HG02798 (cell line): ENCODE measurements at regions not wholly inside any gene's neighbourhood (a gene's known extent, or its start where the extent isn't known, plus 50 kb on each side); places are given as distances from the start of the nearest gene placed in this dataset.

Experiments
- ATAC-seq: cut with Tn5 transposase; IDR thresholded peaks from one replicate; pipeline ENCODE4 v1.9.1; 2021; ENCODE audit warnings: mild to moderate bottlenecking; ENCODE audit not compliant: unreplicated experiment, poor library complexity

DNA sequence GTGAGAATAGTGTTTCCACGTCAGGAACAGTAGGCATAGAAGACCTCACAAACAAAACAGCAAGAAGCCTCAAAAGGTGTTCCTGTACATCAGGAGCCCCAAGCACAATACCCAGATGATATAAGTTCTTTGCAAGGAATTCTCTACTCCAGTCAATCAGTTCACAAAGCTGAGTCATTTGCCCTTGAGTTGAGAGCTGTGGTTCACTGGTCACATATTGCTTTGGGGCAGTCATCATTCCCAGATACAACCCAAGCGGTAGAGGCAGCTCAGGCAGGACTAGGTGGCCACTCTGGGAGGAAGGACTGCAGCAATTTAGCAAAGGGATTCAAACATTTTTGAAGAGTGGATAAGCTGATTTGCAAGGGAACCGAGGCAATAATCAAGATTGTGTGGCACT lies 551.5 kb upstream of the ZFP42 start:
- ATAC-seq: no peak

DNA sequence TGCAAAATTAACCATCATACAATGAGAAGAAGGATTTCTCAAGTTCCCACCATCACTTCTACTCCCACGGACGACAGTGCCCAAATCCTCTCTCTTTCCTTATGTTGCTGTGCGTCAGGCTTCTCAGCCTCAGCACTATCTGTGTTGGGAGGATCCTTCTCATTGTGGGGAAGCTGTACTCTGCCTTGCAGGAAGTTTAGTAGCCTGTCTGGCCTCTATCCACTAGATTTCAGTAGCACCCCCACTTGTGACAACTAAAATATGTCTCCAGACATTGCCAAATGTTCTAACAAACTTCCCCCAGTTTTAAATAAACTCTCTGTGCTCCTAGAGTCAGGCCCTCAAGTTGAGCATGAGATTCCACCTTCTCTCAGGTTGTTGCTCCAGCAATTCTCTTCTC lies 545.9 kb upstream of the ZFP42 start:
- ATAC-seq: no peak

GRCh38 chr4:187451776-187452175 lies 543.8 kb upstream of the ZFP42 start:
- ATAC-seq: no peak

DNA sequence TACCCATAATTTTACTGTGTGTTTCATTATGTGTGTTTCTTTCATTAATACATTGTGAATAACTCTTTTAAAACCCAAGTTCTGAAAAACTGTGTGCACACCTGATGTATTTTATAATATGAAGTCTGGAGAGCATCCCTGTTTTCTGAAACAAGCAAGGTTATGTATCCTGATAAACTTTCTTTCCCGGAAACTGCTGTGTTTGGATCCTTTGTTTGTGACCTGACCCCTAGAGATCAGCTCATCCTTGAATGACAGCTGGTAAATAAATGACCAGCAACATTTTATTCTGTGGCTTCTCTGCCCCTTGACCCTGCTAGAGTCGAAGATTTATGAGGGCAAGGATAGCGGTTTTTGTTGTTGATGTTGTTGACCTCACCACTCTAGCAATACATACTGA lies 535.6 kb upstream of the ZFP42 start:
- no peak for ATAC-seq

GRCh38 chr4:187464573-187464972 lies 531.0 kb upstream of the ZFP42 start:
- ATAC-seq: no peak

DNA sequence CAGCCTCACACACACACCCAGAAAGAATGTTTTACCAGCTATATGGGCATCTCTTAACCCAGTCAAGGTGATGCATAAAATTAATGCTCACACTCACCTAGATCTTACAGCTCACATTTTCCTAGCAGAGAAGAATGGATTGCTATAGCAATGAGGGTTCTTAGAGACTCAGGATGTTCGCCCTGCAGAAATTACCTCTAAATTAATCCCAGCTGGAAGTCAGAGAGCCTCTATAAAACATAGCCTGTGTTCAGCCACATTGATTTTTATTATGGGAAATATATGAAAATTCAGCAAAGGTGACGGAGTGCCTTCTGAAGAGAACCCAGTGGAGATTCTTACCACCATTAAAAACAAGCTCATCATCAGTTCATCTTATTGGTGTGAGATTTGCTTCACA lies 528.3 kb upstream of the ZFP42 start:
- ATAC-seq: no peak

DNA sequence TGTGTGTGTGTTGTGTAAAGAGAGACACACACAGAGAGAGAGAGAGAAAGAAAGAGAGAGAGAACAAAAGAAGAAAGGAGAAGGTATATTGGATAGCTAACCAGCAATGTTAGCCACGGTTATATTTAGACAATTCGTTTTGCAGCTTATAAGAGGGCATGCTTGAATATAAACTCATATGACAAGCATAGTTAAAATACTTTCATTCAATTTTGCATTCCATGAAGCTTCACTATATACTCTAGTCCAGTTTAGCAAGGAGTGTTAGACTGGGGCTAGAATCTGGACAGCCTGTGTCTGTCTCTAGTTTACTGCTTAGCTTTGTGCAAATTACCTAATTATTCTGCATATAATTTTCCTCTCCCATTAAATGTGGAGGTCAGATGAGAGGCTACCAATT lies 525.9 kb upstream of the ZFP42 start:
- no peak for ATAC-seq

DNA sequence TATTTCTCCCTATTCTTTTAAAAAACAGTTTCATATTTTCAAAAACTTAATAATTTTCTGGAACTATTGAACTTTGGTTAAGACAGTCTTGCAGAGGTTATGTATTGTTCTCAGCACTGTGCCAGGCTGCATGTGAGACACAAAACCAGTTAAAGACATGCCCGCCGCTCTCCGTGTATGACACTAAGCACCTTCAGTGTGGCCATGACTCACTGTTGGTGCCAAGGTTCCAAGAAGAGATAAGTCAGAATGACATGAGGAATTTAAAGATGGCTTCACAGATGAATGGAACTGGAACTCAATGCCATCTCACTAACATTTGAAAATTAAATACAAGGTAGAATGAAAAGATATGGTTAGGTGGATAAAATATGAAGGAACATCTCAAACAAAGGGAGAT lies 525.5 kb upstream of the ZFP42 start:
- no peak for ATAC-seq

DNA sequence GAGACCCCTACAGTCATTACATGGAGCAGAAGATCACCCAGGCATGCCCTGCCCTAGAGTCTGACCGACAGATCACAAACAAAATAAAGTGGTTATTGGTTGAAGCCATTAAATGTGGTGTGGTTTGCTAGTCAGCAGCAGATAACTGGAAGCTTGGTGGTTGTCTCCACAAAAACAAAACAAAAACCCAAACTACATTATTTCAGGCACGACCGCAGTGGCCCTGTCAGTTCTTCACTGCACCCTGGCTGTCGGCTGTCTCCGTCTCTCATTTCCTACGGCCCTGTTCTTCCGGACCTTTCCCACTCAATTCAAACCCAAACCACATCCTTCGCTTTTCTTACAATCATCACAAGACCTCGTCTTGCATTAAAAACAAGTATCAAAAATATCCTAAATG lies 521.3 kb upstream of the ZFP42 start:
- no peak for ATAC-seq

DNA sequence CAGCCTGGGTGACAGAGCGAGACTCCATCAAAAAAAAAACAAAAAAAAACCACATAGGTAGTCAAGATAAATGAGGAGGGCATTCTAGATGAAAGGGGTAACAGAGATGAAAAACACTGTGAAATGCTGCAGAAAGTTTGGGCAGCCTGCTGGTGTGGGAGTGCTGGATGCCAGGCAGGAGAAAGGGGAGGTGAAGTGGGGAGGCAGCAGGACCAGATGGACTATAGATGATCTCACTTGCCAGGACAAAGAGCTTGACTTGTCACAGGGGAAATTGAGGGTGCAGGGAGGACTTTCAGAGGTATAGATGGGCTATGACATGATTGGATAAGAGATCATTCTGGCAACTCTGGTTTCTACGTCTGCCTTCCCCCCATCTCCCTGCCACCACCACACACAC lies 519.7 kb upstream of the ZFP42 start:
- no peak for ATAC-seq

DNA sequence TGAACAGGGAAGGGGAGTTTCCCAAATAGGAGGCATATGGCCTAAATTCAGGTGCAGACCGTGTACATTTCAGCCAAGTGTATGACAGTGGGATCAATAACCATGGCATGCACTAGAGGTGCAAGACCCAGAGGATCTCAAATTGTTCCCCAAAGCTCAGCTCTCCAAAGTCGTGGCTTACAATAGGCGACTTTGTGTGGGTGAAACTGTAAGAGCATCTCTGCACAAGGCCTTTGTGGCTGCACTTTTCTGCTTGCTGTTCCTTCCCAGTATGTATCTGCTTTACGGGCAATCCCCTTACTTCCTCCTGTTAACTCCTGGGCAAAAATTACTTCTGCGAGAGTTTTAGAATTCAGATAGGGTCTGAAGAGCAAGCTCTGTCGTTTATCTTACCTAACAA lies 518.3 kb upstream of the ZFP42 start:
- no peak for ATAC-seq

GRCh38 chr4:187478292-187479140 lies 517.1 kb upstream of the ZFP42 start:
- ATAC-seq: no peak

DNA sequence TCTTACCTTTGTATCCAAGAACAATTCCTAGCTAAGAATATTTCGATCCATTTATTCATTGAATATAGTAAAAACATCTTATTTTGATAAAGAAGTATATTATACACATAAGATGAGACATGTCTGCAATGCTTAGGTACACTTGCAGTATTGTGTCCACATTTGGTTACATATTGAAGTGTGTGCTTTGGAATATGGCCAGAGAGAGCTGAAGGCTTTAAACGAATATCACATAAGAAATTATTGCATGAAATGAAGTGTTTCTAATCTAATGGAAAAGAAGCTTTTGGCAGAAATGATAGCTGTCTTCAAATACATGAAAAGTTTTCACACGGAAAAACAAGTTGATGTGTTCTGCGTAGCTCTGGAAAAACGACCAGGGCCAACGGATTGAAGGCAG lies 516.1 kb upstream of the ZFP42 start:
- ATAC-seq: no peak

DNA sequence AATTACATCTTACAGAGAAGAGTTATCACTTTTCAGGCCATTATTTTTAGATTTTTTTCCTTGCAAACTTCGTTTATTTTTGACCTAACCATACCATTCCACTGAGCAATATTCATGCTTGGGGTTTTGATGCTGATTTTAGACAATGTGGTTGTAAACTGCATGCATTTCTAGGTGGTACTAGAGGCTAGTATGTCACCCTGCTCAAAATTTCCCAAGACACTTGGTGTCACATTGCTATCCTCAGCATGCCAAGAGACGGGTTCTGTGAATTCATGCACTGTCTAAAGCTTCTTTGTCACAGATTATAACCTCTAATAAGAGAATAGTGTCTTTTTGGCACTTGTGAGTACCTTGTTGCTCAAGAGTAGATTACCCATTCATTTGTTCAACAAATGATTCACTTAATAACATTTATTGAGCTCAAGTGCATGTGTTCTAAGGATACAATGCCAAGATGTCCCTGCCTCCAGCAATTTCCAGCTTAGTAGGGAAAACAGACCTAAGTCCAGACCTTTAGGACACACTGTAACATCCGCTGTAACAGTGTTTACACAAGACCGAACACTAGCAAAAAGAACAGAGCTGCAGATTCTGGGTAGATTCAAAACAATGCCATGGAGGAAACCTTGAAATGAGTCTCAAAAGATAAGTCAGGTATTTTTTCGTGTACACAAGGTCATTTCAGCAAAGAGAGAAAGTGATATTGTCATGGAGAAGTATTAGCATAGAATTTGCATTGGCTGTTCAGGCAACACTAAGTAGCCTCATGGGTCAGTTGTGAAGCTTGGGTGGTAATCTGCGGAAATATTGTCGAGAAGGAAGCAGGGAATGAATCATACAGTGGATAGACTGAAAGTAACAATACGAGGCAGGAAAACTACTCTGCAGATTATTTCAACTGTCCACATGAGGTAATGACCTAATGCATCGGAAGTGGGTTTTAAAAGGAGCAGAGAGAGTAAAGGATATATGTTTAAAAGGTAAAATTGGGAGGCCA lies 515.1 kb upstream of the ZFP42 start:
- no peak for ATAC-seq

DNA sequence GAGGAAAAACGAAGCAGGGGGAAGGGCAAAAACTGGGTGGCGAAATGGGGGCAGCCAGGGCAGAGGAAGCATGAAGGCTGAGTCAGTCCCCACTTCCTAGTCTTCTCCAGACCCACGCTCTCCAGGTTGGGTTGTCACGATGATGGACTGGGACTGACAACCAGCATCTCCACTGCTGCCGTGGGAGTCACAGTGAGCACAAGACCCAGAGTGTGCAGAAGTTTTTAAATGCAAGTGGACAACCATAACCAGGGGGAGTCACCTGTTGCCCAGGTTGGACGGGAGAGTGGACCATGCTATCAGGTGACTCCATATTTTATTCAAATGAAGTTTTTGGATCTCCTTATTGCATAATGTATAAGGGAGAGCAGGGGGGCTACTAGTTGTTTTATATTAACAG lies 511.4 kb upstream of the ZFP42 start:
- ATAC-seq: no peak

DNA sequence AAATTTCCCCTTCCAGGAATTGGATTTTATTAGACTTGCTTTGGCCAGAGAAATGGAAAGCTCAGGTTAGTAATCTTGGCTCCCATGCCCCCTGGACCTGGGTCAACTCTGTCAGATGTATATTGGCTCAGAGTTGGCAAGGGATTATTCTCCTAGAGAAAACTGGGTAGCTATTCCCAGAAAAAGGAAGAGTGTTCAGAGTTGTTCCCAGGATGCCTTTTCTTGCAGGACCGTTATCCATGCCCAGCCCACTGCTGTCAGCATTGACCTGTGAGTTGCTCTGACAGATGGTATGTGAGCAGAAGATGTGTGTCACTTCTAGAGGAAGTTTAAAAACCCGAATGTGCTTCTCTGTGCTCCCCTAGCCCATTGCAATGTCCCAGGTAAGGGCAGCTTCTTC lies 509.9 kb upstream of the ZFP42 start:
- ATAC-seq: no peak

- no peak for ATAC-seq
Measured at GRCh38 chr4:187491286-187491685, 504.3 kb upstream of the ZFP42 start.

GRCh38 chr4:187491959-187492358 lies 503.6 kb upstream of the ZFP42 start:
- ATAC-seq: no peak

DNA sequence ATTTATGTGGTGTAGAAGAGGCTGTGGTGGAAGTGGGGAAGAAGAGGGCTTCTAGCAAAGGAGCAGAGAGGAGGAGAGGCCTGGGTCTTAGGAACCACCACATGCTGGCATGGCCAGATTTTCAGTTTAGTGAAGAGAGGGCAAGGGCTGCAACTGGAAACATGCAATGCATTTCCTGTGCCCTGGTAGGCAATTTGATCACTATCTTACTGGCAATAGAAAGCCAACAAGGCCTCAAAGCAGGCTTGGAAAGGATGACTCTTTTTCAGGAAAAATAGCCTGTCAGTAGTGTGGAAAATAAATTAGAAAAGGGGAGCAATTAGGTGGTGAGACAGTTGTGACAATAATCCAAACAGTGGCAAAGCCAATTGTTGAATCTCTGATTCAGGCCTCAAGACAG lies 501.9 kb upstream of the ZFP42 start:
- ATAC-seq: no peak

- no peak for ATAC-seq
Measured at GRCh38 chr4:187499956-187500355, 495.6 kb upstream of the ZFP42 start.

- no peak for ATAC-seq
Measured at GRCh38 chr4:187500796-187501195, 494.8 kb upstream of the ZFP42 start.
